ENCODE measurements at regions not wholly inside any gene's neighbourhood (a gene's known extent, or its start where the extent isn't known, plus 50 kb on each side); places are given as distances from the start of the nearest gene placed in this dataset.

- no peak overlapping the region for H3K4me3 ChIP-seq (ENCODE audit: low read depth, low read length)
- no peak for TF ChIP-seq CTCF (IDR thresholded peaks at IDR 0.05; ENCODE audit: borderline replicate concordance, insufficient read depth, low read depth, low read length)
Measured at GRCh38 chr4:177108708-177109107, 201.0 kb upstream of the NEIL3 start.

GRCh38 chr4:177109769-177110168 lies 199.9 kb upstream of the NEIL3 start:
- no peak overlapping the region for H3K4me3 ChIP-seq (ENCODE audit: low read depth, low read length)
- no peak for TF ChIP-seq CTCF (IDR thresholded peaks at IDR 0.05; ENCODE audit: borderline replicate concordance, insufficient read depth, low read depth, low read length)

GRCh38 chr4:177116161-177116560 lies 193.5 kb upstream of the NEIL3 start:
- no peak for TF ChIP-seq CTCF (IDR thresholded peaks at IDR 0.05; ENCODE audit: borderline replicate concordance, insufficient read depth, low read depth, low read length)
- no peak overlapping the region for H3K4me3 ChIP-seq (ENCODE audit: low read depth, low read length)

GRCh38 chr4:177117256-177117655 lies 192.4 kb upstream of the NEIL3 start:
- no peak for TF ChIP-seq CTCF (IDR thresholded peaks at IDR 0.05; ENCODE audit: borderline replicate concordance, insufficient read depth, low read depth, low read length)
- no peak overlapping the region for H3K4me3 ChIP-seq (ENCODE audit: low read depth, low read length)

- no peak for TF ChIP-seq CTCF (IDR thresholded peaks at IDR 0.05; ENCODE audit: borderline replicate concordance, insufficient read depth, low read depth, low read length)
- H3K4me3 ChIP-seq (ENCODE audit: low read depth, low read length), result no peak overlapping the region
Measured at GRCh38 chr4:177118596-177118995, 191.1 kb upstream of the NEIL3 start.

GRCh38 chr4:177119021-177119471 lies 190.6 kb upstream of the NEIL3 start:
- H3K4me3 ChIP-seq (ENCODE audit: low read depth, low read length), result no peak overlapping the region
- no peak for TF ChIP-seq CTCF (IDR thresholded peaks at IDR 0.05; ENCODE audit: borderline replicate concordance, insufficient read depth, low read depth, low read length)

GRCh38 chr4:177119691-177120090 lies 190.0 kb upstream of the NEIL3 start:
- TF ChIP-seq CTCF (IDR thresholded peaks at IDR 0.05; ENCODE audit: borderline replicate concordance, insufficient read depth, low read depth, low read length), result no peak
- H3K4me3 ChIP-seq (ENCODE audit: low read depth, low read length), result no peak overlapping the region

Measured in GM12875 (cell line).